ENCODE measurements at regions not wholly inside any gene's neighbourhood (a gene's known extent, or its start where the extent isn't known, plus 50 kb on each side); places are given as distances from the start of the nearest gene placed in this dataset.

GRCh38 chr19:33926306-33926705 is 129.6 kb downstream of the KCTD15 start:
- Histone ChIP-seq H3K79me2 (ENCODE audit: control insufficient read depth, insufficient read depth, low read length) (no peaks in the 10 kb centered on the region), H3K4me2 (ENCODE audit: control insufficient read depth, insufficient read depth) (no peak overlapping the region), H3K36me3 (ENCODE audit: control insufficient read depth in 2 of 2, insufficient read depth in 2 of 2, low read length in 1 of 2) (no peaks in the 10 kb centered on the region), H3K4me1 (ENCODE audit: control insufficient read depth, insufficient read depth, low read length) (no peaks in the 10 kb centered on the region), H3K9me3 (replicated peaks; ENCODE audit: control insufficient read depth, insufficient read depth, low read length) (no peaks in the 10 kb centered on the region), H3K4me3 (no peak overlapping the region), H3K9ac (ENCODE audit: control insufficient read depth, insufficient read depth, low read length) (no peak overlapping the region), H2AFZ (ENCODE audit: control insufficient read depth, low read depth, low read length) (no peak overlapping the region), H3K27ac (ENCODE audit: control insufficient read depth, insufficient read depth) (no peak overlapping the region), H3K27me3 (replicated peaks in 1 of 2; ENCODE audit: control insufficient read depth in 2 of 2, insufficient read depth in 2 of 2, low read length in 1 of 2) (no peaks in the 10 kb centered on the region), H4K20me1 (ENCODE audit: control insufficient read depth, insufficient read depth) (no peaks in the 10 kb centered on the region)
- in situ Hi-C loops (cut with MboI) = no loop called here
- intact Hi-C loops (cut with micrococcal nuclease; ENCODE audit: unreplicated experiment) = no loop called here
- RAD21 ChIA-PET (ENCODE audit: unreplicated experiment) = no interaction called here
- POLR2A ChIA-PET = no interaction called here
- SMC1A ChIA-PET (ENCODE audit: uncharacterized antibody, unreplicated experiment) = no interaction called here
- DNase-seq (ENCODE audit: low read depth, low spot score) (no peak), ATAC-seq (no peak), FAIRE-seq (no peak)
- CTCF ChIA-PET = no interaction called here
- WGBS (ENCODE audit: insufficient coverage, insufficient replicate concordance, low lambda C conversion rate, missing lambda C conversion rate) = 0% methylated on average over 3 of the region's 3 CpGs
- BruUV-seq (replicated peaks) = no TSS peak
- TF ChIP-seq CREB1 (IDR thresholded peaks at IDR 0.05; ENCODE audit: low read depth) = no peak
- TF ChIP-seq EED (IDR thresholded peaks at IDR 0.05; ENCODE audit: low read depth) = no peak
- TF ChIP-seq ZBTB33 (IDR thresholded peaks at IDR 0.05) = no peak
- TF ChIP-seq YBX1 (IDR thresholded peaks at IDR 0.05) = no peak
- TF ChIP-seq SMARCA5 (IDR thresholded peaks at IDR 0.05) = no peak
- no peak for TF ChIP-seq GABPA (IDR thresholded peaks at IDR 0.05; ENCODE audit: low read depth)
- TF ChIP-seq PRDM15 (CRISPR knock-in tag; IDR thresholded peaks at IDR 0.05) = no peak
- TF ChIP-seq NBN (IDR thresholded peaks at IDR 0.05) = no peak
- TF ChIP-seq TAF1 (IDR thresholded peaks at IDR 0.05; ENCODE audit: borderline replicate concordance, low read depth, low read length) = no peak
- TF ChIP-seq WRNIP1 (IDR thresholded peaks at IDR 0.05; ENCODE audit: borderline replicate concordance, low read depth, low read length) = no peak
- TF ChIP-seq ATF2 (IDR thresholded peaks at IDR 0.05; ENCODE audit: low read length) = no peak
- TF ChIP-seq ESRRA (IDR thresholded peaks at IDR 0.05; ENCODE audit: low read length) = no peak
- TF ChIP-seq CEBPZ (IDR thresholded peaks at IDR 0.05; ENCODE audit: low read depth, low read length) = no peak
- TF ChIP-seq FOXM1 (IDR thresholded peaks at IDR 0.05; ENCODE audit: low read depth, low read length) = no peak
- no peak for TF ChIP-seq IRF5 (IDR thresholded peaks at IDR 0.05; ENCODE audit: borderline replicate concordance)

All from GM12878 (cell line).